Caco-2 (cell line): ENCODE measurements at regions not wholly inside any gene's neighbourhood (a gene's known extent, or its start where the extent isn't known, plus 50 kb on each side); places are given as distances from the start of the nearest gene placed in this dataset.

Source experiments
- BruUV-seq: library from RNA; stranded (reverse); fragments of 400-500 nt; replicated peaks from 2 replicates; lab custom pipeline; 2021; lab: Mats Ljungman, UMichigan
- CTCF ChIA-PET: fragments of 300-600 bp; sonication (Branson Sonifier 250); formaldehyde crosslinking; loops from one replicate; lab custom pipeline; 2022; ENCODE audit warnings: antibody characterized with exemption; lab: Charles Lee
- POLR2A ChIA-PET: fragments of 300-600 bp; sonication (Branson Sonifier 250); formaldehyde crosslinking; loops from one replicate; lab custom pipeline; 2022; ENCODE audit warnings: antibody characterized with exemption; lab: Charles Lee
- DNase-seq, 2 experiments: peaks; one replicate each; pipeline versions ENCODE4 v3.0.0 to v3.0.0-alpha.2; 2020 to 2022
- H3K27me3 ChIP-seq: replicated peaks from 2 replicates; pipeline ENCODE4 v1.6.0; 2011; ENCODE audit warnings: low read length; ENCODE audit not compliant: control insufficient read depth, insufficient read depth
- H3K36me3 ChIP-seq: 2 replicates; pipeline ENCODE4 v1.5.1; 2011; ENCODE audit warnings: low read length; ENCODE audit not compliant: control insufficient read depth, insufficient read depth
- H3K4me1 ChIP-seq: fragments of 250-450 bp; sonication (Bioruptor Pico); 2 replicates; pipeline ENCODE4 v1.5.1; 2020; ENCODE audit warnings: mild to moderate bottlenecking
- H3K4me3 ChIP-seq: 2 replicates; pipeline ENCODE4 v1.5.1; 2011; ENCODE audit warnings: low read depth, mild to moderate bottlenecking, control low read depth, low read length
- H3K9me3 ChIP-seq: fragments of 250-450 bp; sonication (Bioruptor Pico); 2 replicates; pipeline ENCODE4 v1.5.1; 2020; ENCODE audit warnings: mild to moderate bottlenecking, moderate library complexity
- H3K27ac Mint-ChIP-seq: one replicate; pipeline ENCODE4 v1.8.0; 2022; ENCODE audit warnings: mixed read lengths; ENCODE audit not compliant: unreplicated experiment
- H3K27me3 Mint-ChIP-seq: one replicate; pipeline ENCODE4 v1.8.0; 2022; ENCODE audit warnings: mixed read lengths; ENCODE audit not compliant: insufficient read depth, unreplicated experiment
- H3K36me3 Mint-ChIP-seq: one replicate; pipeline ENCODE4 v1.8.0; 2022; ENCODE audit warnings: mild to moderate bottlenecking, mixed read lengths; ENCODE audit not compliant: insufficient read depth, unreplicated experiment
- H3K4me1 Mint-ChIP-seq: one replicate; pipeline ENCODE4 v1.8.0; 2022; ENCODE audit warnings: low read depth, mixed read lengths; ENCODE audit not compliant: unreplicated experiment
- H3K4me3 Mint-ChIP-seq: one replicate; pipeline ENCODE4 v1.8.0; 2022; ENCODE audit warnings: mild to moderate bottlenecking, moderate library complexity, mixed read lengths; ENCODE audit not compliant: unreplicated experiment
- H3K9me3 Mint-ChIP-seq: one replicate; pipeline ENCODE4 v1.8.0; 2022; ENCODE audit warnings: mixed read lengths; ENCODE audit not compliant: unreplicated experiment
- intact Hi-C: fragments of 100-400 bp; cut with micrococcal nuclease; formaldehyde crosslinking; loops from one replicate; pipeline ENCODE4 v1.10.0; 2022; ENCODE audit not compliant: unreplicated experiment
- TF ChIP-seq, protein P1 (sequence below), 2 experiments: fragments of 200-600 bp in 1 of 2; IDR thresholded peaks; 1 replicate in 1 of 2; 2 replicates in 1 of 2; pipeline versions ENCODE4 v1.5.1 to v1.8.0; 2011 to 2022; ENCODE audit warnings: antibody characterized with exemption in 1 of 2, control low read depth in 1 of 2, inconsistent platforms in 1 of 2, low read depth in 1 of 2, low read length in 1 of 2, mild to moderate bottlenecking in 1 of 2, moderate library complexity in 1 of 2; ENCODE audit not compliant: insufficient read depth in 1 of 2, severe bottlenecking in 1 of 2, unreplicated experiment in 1 of 2

DNA sequence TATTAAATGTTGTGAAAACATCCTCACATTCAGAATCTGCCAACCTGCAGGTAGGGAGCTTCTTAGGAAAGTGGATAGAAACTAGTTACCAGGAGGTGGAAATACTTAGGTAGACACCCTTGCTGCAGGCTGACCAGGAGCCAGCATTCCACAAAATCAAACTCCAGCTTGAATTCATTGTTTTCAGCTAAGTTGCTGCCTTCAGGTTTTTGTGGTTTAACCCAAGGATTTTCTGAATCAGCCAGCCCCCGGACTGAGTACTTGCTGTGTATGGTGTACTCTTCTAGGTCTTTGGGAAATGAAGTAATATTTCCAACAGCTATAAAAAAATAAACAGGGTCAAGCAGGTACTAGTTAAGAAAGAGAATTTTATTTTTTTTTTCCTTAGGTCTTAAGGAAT is 192.1 kb upstream of the CHST9 start:
- ChIA-PET CTCF (no interaction called here), POLR2A (no interaction called here)
- DNase-seq: no peak
- Mint-ChIP-seq H3K4me1 (no peaks in the 10 kb centered on the region), H3K36me3 (no peaks in the 10 kb centered on the region), H3K27ac (no peak overlapping the region), H3K27me3 (no peaks in the 10 kb centered on the region), H3K4me3 (no peak overlapping the region), H3K9me3 (no peaks in the 10 kb centered on the region)
- TF ChIP-seq, protein P1, sequence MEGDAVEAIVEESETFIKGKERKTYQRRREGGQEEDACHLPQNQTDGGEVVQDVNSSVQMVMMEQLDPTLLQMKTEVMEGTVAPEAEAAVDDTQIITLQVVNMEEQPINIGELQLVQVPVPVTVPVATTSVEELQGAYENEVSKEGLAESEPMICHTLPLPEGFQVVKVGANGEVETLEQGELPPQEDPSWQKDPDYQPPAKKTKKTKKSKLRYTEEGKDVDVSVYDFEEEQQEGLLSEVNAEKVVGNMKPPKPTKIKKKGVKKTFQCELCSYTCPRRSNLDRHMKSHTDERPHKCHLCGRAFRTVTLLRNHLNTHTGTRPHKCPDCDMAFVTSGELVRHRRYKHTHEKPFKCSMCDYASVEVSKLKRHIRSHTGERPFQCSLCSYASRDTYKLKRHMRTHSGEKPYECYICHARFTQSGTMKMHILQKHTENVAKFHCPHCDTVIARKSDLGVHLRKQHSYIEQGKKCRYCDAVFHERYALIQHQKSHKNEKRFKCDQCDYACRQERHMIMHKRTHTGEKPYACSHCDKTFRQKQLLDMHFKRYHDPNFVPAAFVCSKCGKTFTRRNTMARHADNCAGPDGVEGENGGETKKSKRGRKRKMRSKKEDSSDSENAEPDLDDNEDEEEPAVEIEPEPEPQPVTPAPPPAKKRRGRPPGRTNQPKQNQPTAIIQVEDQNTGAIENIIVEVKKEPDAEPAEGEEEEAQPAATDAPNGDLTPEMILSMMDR (IDR thresholded peaks at IDR 0.05; ENCODE audit: insufficient read depth in 1 of 2, low read depth in 1 of 2, low read length in 1 of 2, severe bottlenecking in 1 of 2, unreplicated experiment in 1 of 2): no peak
- Histone ChIP-seq H3K4me3 (no peak overlapping the region), H3K27me3 (no peaks in the 10 kb centered on the region), H3K36me3 (no peaks in the 10 kb centered on the region), H3K4me1 (no peaks in the 10 kb centered on the region), H3K9me3 (no peaks in the 10 kb centered on the region)
- intact Hi-C loops: no loop called here
- no TSS peak for BruUV-seq

DNA sequence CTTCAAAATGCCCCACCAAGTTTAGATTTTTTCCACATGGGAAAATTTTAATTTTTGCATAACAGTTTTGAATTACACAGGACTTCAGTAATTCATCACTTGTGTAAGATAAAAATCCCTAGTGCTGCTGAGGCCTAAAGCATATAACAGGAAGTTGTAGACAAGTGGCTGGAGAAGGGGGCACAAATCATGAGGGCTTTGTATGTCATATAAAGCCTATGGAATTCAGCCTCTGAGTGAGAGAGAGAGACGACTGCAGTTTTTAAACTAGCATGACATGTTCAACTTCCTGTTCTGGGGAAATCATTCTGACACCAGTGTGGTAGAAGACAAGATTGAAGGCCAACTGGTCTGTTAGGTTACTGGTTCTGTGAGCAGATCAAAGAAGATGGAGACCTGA is 187.3 kb upstream of the CHST9 start:
- no TSS peak for BruUV-seq
- CTCF ChIA-PET: no interaction called here
- Mint-ChIP-seq H3K27me3 (peaks cover 2% of the 10 kb centered on the region), H3K4me3 (no peak overlapping the region), H3K4me1 (no peaks in the 10 kb centered on the region), H3K9me3 (no peaks in the 10 kb centered on the region), H3K36me3 (no peaks in the 10 kb centered on the region), H3K27ac (no peak overlapping the region)
- TF ChIP-seq, protein P1 (IDR thresholded peaks at IDR 0.05; ENCODE audit: insufficient read depth in 1 of 2, low read depth in 1 of 2, low read length in 1 of 2, severe bottlenecking in 1 of 2, unreplicated experiment in 1 of 2): no peak
- Histone ChIP-seq H3K9me3 (no peaks in the 10 kb centered on the region), H3K4me1 (no peaks in the 10 kb centered on the region), H3K27me3 (no peaks in the 10 kb centered on the region), H3K36me3 (no peaks in the 10 kb centered on the region), H3K4me3 (no peak overlapping the region)
- intact Hi-C loops: no loop called here
- POLR2A ChIA-PET: no interaction called here
- DNase-seq: no peak

DNA sequence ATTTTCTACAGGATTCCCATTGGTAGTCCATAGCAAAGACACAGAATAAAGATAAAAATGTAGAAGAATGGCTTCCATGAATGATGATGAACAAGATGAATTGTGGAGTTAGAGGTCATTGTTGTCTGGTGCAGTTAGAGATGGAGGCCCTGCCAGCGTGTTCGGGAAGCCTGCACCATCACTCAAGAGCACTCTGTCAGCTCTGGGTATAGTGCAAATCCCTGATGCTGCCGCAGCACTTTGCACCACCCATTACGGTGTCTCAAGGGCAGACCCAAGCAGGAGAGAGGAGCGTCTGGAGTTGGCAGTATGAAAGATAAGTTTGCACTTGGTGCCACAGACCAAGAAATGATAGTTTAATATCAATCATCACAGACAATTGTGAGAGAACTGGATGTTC is 181.6 kb upstream of the CHST9 start:
- no peak overlapping the region for H3K4me3 ChIP-seq
- intact Hi-C loops: no loop called here
- H3K4me3 Mint-ChIP-seq: no peak overlapping the region
- no peaks in the 10 kb centered on the region for H3K4me1 ChIP-seq
- H3K36me3 ChIP-seq: no peaks in the 10 kb centered on the region
- H3K9me3 ChIP-seq: no peaks in the 10 kb centered on the region
- no peaks in the 10 kb centered on the region for H3K4me1 Mint-ChIP-seq
- H3K9me3 Mint-ChIP-seq: no peaks in the 10 kb centered on the region
- no TSS peak for BruUV-seq
- no peak overlapping the region for H3K27ac Mint-ChIP-seq
- ChIA-PET CTCF (no interaction called here), POLR2A (no interaction called here)
- peaks cover 2% of the 10 kb centered on the region for H3K27me3 Mint-ChIP-seq
- H3K27me3 ChIP-seq: no peaks in the 10 kb centered on the region
- H3K36me3 Mint-ChIP-seq: no peaks in the 10 kb centered on the region
- no peak for DNase-seq
- TF ChIP-seq, protein P1 (IDR thresholded peaks at IDR 0.05; ENCODE audit: insufficient read depth in 1 of 2, low read depth in 1 of 2, low read length in 1 of 2, severe bottlenecking in 1 of 2, unreplicated experiment in 1 of 2): no peak
